Thymus (tissue), 11 donors: ENCODE measurements at regions not wholly inside any gene's neighbourhood (a gene's known extent, or its start where the extent isn't known, plus 50 kb on each side); places are given as distances from the start of the nearest gene placed in this dataset.
"Not testable (repeated sequence)": the region's sequence is repeated elsewhere in the genome, so short reads cannot be mapped to it uniquely, and the experiment has no call there.

Experiments
- DNase-seq, 9 donors: peaks; one replicate each; pipeline ENCODE4 v3.0.0-alpha.2; 2013; ENCODE audit warnings: low spot score in 9 of 9, low read depth in 6 of 9, missing footprints in 1 of 9
- H3K27ac ChIP-seq, 2 donors: one replicate each; pipeline ENCODE4 v1.5.1; 2013; ENCODE audit warnings: control low read depth in 1 of 2, low read depth in 1 of 2, low read length in 1 of 2, mild to moderate bottlenecking in 1 of 2, moderate library complexity in 1 of 2
- H3K27me3 ChIP-seq, 2 donors: one replicate each; pipeline ENCODE4 v1.5.1; 2013; ENCODE audit warnings: low read length in 1 of 2; ENCODE audit not compliant: control insufficient read depth in 2 of 2, insufficient read depth in 1 of 2
- H3K36me3 ChIP-seq, 2 donors: one replicate each; pipeline ENCODE4 v1.5.1; 2013; ENCODE audit warnings: low read length in 1 of 2, mild to moderate bottlenecking in 1 of 2, moderate library complexity in 1 of 2; ENCODE audit not compliant: control insufficient read depth in 2 of 2, insufficient read depth in 2 of 2
- H3K4me1 ChIP-seq, 2 donors: one replicate each; pipeline ENCODE4 v1.5.1; 2013; ENCODE audit warnings: low read length in 2 of 2; ENCODE audit not compliant: control insufficient read depth in 2 of 2, insufficient read depth in 2 of 2
- H3K4me3 ChIP-seq, 2 donors: one replicate each; pipeline ENCODE4 v1.5.1; 2013; ENCODE audit warnings: low read length in 2 of 2, control low read depth in 1 of 2, mild to moderate bottlenecking in 1 of 2
- H3K9me3 ChIP-seq, 2 donors: one replicate each; pipeline ENCODE4 v1.5.1; 2013; ENCODE audit warnings: low read length in 1 of 2, mild to moderate bottlenecking in 1 of 2; ENCODE audit not compliant: control insufficient read depth in 2 of 2, insufficient read depth in 1 of 2
- WGBS: extraction: QIAGEN DNeasy Blood & Tissue Kit; methylation state at CpG from one replicate; pipeline ENCODE4 v1.1.7; 2013; 5-methylcytosine and 5-hydroxymethylcytosine counted together
- donor health status: healthy.

DNA sequence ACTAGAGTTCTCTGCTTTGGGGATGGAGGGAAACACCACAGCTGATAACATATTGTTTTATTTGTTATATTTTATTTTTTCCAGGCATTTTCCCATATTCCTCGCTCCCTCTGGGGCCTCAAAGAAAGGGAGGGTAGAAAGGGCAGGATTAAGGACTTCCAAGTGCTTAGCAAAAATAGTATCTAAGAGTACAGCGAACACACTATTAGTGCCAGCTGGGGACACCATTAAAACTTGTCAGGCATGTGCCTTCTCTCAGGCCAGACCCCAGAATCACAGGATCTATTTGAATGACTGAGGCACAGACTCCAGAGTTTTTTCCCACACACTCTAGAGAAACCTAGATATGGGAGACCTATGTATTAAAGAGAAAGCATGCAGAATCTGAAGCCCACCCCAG is 451.0 kb upstream of the TRPC7 start:
- no peaks in the 10 kb centered on the region for H3K9me3 ChIP-seq
- H3K4me3 ChIP-seq = no peak overlapping the region
- no peak for DNase-seq
- H3K4me1 ChIP-seq = no peaks in the 10 kb centered on the region
- H3K27me3 ChIP-seq = no peaks in the 10 kb centered on the region
- no peaks in the 10 kb centered on the region for H3K36me3 ChIP-seq
- WGBS = 94% methylated on average over 2 of the region's 2 CpGs
- H3K27ac ChIP-seq = no peak overlapping the region

DNA sequence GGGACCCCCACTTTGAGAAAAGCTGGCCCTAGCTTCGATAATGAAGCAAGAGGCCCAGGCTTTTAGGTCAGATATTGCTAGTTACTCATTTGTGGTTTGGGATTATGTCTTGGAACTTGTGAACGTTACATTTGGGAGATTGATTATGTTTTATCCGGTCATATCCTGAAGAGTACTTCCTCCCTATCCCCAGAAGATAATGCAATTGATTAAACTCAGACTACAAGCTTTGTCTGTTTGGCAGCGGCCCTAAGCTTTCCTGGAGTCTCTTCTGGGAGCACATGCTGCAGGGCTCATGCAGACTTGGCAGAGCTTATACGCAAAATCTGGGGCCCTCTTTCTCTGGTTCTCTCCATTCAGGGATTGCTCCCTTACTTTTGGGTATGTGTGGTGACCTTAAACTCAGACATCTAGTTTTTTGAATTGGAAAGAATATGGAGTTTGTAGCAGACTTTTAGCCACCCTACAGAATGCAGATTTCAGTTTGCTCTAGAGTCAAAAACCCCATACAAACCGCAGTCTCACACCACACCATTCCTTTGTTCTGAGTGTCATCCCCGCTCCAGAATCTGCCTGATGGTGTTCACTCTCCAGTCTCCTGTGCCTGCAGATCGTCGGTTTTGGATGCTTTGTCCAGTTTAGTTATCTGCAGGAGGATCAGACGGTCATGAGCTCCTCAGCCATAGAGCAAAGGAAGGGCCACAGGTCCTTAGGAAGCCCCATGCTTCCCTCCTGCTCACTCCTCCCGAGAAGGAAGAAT is 449.5 kb upstream of the TRPC7 start:
- Histone ChIP-seq H3K36me3 (no peaks in the 10 kb centered on the region), H3K27me3 (no peaks in the 10 kb centered on the region), H3K4me1 (no peaks in the 10 kb centered on the region), H3K4me3 (no peak overlapping the region), H3K27ac (no peak overlapping the region), H3K9me3 (no peaks in the 10 kb centered on the region)
- 89% methylated on average over 11 of the region's 11 CpGs for WGBS
- DNase-seq = no peak

DNA sequence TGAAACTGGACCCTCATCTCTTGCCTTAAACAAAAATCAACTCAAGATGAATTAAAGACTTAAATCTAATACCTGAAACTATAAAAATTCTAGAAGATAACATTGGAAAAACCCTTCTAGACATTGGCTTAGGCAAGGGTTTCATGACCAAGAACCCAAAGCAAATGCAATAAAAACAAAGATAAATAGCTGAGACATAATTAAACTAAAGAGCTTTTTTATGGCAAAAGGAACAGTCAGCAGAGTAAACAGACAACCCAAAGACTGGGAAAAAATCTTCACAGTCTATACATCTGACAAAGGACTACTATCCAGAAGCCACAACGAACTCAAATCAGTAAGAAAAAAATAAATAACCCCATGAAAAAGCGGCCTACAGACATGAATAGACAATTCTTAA is 446.9 kb upstream of the TRPC7 start:
- H3K27me3 ChIP-seq, H3K4me3 ChIP-seq, DNase-seq, H3K36me3 ChIP-seq, H3K27ac ChIP-seq, H3K4me1 ChIP-seq, H3K9me3 ChIP-seq: not testable (repeated sequence)
- WGBS = 83% methylated on average over 2 of the region's 2 CpGs

DNA sequence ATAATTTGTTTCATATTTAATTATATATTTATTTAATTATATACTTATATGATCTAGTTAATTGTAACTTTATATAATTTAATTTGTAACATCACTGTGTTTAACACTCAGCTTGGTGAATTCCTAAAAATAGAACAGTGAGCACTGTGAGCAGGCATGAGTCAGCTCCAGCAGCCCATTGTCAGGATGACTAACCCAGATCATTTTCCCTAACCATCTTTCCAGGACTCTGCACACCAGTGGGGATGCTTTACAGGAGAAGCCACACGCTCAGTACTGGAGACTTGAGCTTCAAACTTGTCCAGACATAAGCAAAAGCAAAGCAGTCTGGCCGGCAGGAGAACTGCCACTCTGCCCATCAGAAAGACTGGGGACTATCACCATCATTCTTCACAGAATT is 446.2 kb upstream of the TRPC7 start:
- Histone ChIP-seq H3K4me1 (no peaks in the 10 kb centered on the region), H3K9me3 (no peaks in the 10 kb centered on the region), H3K27me3 (no peaks in the 10 kb centered on the region), H3K36me3 (no peaks in the 10 kb centered on the region), H3K4me3 (no peak overlapping the region), H3K27ac (no peak overlapping the region)
- no peak for DNase-seq
- WGBS = 85% methylated on average over 2 of the region's 2 CpGs

DNA sequence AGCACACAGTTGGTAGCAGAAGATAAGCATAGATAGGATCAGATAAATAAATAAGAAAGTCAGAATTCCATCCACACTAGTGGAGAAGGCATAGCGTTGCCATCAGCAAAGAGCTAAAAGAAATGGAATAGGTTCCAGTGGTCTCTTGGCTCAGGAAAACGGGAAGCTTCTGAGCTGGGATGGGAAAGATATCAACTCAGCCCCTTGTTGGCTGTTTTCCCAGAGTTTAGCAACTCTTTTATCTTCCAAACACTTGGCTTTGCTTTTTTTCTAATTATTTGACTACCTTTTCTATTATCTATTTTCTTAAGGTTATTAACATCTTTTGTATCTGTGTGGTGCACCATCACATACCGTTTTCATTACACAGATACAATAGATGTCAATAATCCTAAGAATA is 445.7 kb upstream of the TRPC7 start:
- H3K27ac ChIP-seq = no peak overlapping the region
- WGBS = 86% methylated on average over 3 of the region's 3 CpGs
- DNase-seq = no peak

DNA sequence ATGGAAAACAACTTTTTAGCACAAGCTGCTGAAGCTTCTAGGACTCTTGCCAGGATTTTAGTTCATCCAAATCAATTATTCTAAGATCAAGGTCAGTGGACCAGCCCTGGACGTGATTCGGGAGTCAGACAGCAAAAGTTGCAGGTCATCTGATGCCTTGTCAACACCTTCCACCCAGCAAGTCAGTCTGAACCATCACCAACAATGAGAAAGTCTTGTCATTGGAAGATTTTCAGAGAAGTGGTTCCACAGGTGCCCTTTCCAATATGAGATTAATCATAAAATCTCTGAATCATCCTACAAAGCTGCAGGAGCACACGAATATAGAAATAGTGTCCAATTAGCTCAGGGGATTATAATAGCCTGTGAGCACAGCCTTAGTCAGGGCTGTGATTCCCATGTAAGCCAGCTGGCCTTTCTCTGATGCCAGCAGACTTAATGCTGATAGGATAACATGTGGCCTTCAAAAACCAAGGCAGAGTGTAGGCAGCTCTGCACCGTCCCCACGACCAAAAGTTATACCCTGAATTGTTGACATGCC is 445.0 kb upstream of the TRPC7 start:
- Histone ChIP-seq H3K4me3 (no peak overlapping the region), H3K4me1 (no peaks in the 10 kb centered on the region), H3K27me3 (no peaks in the 10 kb centered on the region), H3K36me3 (no peaks in the 10 kb centered on the region), H3K9me3 (no peaks in the 10 kb centered on the region), H3K27ac (no peak overlapping the region)
- no peak for DNase-seq
- WGBS = 91% methylated on average over 5 of the region's 5 CpGs

More for the DNA sequence above, 445.7 kb upstream of the TRPC7 start:
- Histone ChIP-seq H3K36me3 (no peaks in the 10 kb centered on the region), H3K27me3 (no peaks in the 10 kb centered on the region), H3K4me1 (no peaks in the 10 kb centered on the region), H3K4me3 (no peak overlapping the region), H3K9me3 (no peaks in the 10 kb centered on the region)

DNA sequence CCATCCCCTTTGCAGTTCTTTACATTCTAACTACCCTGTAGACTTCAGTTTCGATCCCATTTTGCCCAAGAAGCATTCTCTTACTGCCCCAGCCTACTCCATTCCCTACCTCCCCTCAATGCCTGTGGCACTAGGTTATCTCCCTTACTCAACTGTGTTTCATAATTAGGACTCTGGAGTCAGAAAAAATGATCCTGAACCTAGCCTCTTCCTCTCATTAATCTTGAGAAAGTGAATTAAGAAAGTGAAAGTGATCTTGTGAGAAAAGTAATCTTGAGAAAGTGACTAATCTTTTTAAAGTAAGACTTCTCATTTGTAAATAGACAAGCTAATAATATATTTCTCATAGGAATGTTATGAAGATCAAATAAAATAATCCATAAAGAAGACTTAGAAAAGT is 444.0 kb upstream of the TRPC7 start:
- H3K27ac ChIP-seq = no peak overlapping the region
- WGBS = 69% methylated on average over 1 of the region's 1 CpG
- no peaks in the 10 kb centered on the region for H3K4me1 ChIP-seq
- H3K36me3 ChIP-seq = no peaks in the 10 kb centered on the region
- no peaks in the 10 kb centered on the region for H3K27me3 ChIP-seq
- H3K9me3 ChIP-seq = no peaks in the 10 kb centered on the region
- no peak overlapping the region for H3K4me3 ChIP-seq
- DNase-seq = no peak

DNA sequence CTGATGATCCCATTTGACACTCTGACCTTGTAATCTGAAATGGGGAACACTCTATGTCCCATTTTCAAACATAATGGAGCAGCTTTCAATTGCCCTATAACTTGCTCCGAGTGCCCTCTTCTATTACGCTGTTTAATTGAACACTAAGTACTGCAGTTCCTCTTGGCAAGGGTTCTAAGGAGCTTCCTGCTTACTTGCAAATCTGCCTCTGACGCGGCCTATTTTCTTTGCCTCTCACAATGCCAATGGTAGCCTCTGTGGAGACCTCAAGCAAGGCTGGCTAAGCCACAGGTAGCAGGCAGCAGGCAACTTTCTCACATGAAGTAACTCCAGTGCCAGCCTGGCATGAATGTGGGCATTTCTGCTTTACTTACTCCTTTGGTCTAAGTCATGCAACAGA is 443.4 kb upstream of the TRPC7 start:
- Histone ChIP-seq H3K4me1 (no peaks in the 10 kb centered on the region), H3K9me3 (no peaks in the 10 kb centered on the region), H3K4me3 (no peak overlapping the region), H3K27ac (no peak overlapping the region), H3K36me3 (no peaks in the 10 kb centered on the region), H3K27me3 (no peaks in the 10 kb centered on the region)
- 96% methylated on average over 4 of the region's 4 CpGs for WGBS
- DNase-seq = no peak

DNA sequence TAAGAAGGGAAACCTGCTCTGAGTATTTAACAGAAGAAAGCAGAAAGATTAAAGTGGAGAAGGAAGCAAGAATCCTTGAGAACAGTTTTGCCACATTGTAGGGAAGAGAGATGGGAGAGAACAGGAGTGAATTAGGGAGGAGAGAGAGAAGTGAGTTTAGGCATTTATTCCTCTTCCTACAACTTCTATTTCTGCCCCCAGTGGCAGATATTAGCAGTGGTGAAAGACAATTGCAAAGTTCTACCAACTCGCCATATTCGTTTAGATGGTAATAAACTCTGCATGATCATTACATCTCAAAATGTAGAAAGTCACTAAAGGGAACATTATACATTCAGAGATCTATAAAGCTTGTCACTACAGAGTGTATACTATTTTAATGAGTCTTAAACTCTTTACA is 440.1 kb upstream of the TRPC7 start:
- Histone ChIP-seq H3K4me3 (no peak overlapping the region), H3K27ac (no peak overlapping the region), H3K27me3 (no peaks in the 10 kb centered on the region), H3K9me3 (no peaks in the 10 kb centered on the region), H3K36me3 (no peaks in the 10 kb centered on the region), H3K4me1 (no peaks in the 10 kb centered on the region)
- WGBS = 95% methylated on average over 2 of the region's 2 CpGs
- DNase-seq = no peak
